Spleen (tissue), 7 donors: ENCODE measurements at regions not wholly inside any gene's neighbourhood (a gene's known extent, or its start where the extent isn't known, plus 50 kb on each side); places are given as distances from the start of the nearest gene placed in this dataset.

Experiments
- CTCF ChIP-seq, 11 experiments: fragments of 200-600 bp in 7 of 11; fragments of 450-650 bp in 4 of 11; sonication (generic) in 4 of 11; IDR thresholded peaks in 8 of 11; conservative IDR thresholded peaks in 3 of 11; 1 replicate in 7 of 11; 2 replicates in 4 of 11; pipeline versions ENCODE4 v1.4.0 to v1.8.0; 2016 to 2021; ENCODE audit warnings: antibody characterized with exemption in 11 of 11, inconsistent platforms in 4 of 11, mild to moderate bottlenecking in 1 of 11
- POLR2A ChIP-seq, 3 donors: fragments of 450-650 bp; IDR thresholded peaks; one replicate each; pipeline ENCODE4 v1.5.1; 2017; ENCODE audit warnings: antibody characterized with exemption in 3 of 3, mild to moderate bottlenecking in 1 of 3
- POLR2AphosphoS5 ChIP-seq, 3 donors: sonication (generic); formaldehyde crosslinking; IDR thresholded peaks; one replicate each; pipeline ENCODE4 v1.5.1; 2017; ENCODE audit warnings: antibody characterized with exemption in 3 of 3
- donor health status: DM: no; HTN: no; CAD: no; lungs with moderate emphysema.
- donor health status: DM: no; HTN: no; CAD: no.
- donor health status: DM: no; HTN: no; CAD: no.

- no peak for TF ChIP-seq CTCF (IDR thresholded peaks at IDR 0.05 in 8 of 11, conservative IDR thresholded peaks at IDR 0.05 in 3 of 11)
- TF ChIP-seq POLR2A (IDR thresholded peaks at IDR 0.05), result no peak
- no peak for TF ChIP-seq POLR2AphosphoS5 (IDR thresholded peaks at IDR 0.05)
Observed at GRCh38 chr20:50249447-50250388, 59.1 kb downstream of the CEBPB start.
